ENCODE measurements at regions not wholly inside any gene's neighbourhood (a gene's known extent, or its start where the extent isn't known, plus 50 kb on each side); places are given as distances from the start of the nearest gene placed in this dataset.
"Not testable (repeated sequence)": the region's sequence is repeated elsewhere in the genome, so short reads cannot be mapped to it uniquely, and the experiment has no call there.

DNA sequence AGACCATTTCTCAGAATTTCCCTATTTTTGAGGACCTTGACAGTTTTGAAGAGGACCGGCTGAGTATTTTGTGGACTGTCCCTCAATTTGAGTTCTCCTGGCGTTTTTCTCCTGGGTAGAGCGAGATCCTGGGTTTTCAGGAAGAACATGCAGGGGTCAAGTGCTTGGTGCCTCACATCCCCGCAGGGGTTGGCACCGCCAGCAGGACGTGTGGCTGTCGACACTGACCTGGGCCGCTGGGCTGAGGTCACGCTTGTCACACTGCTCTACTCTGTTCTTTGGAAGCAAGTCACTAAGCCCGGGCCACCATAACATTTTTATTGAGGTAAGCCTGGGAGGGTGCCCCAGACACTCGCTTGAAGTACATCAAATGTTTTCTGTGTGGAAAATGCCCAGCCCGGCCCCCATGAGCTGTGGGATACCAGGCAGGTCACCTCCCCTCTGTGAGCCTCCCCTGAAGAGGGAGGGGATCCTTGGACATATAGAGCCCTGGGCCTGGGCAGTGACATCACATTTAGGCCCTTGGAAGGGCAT is 112.0 kb downstream of the NPIPB11 start:
- not testable (repeated sequence) for DNase-seq

DNA sequence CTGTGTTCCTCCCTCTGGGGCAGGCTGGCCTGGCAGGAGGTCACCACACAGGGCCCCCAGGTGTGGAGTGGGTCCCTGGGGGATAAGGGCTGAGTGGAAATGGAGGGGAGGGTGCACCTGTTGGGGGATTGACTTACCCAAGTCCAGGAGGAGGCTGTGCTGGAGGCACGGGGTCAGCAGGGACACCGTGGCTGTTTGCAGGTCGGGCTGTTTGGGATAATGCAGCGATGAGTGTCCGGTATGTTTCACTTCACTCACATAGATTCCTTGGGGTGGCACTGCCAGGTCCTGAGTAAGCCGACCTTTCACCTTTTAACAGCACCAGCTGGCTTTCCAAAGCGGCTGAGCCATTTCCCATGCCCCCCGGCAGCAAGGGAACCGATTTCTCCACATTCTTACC is 113.0 kb downstream of the NPIPB11 start:
- DNase-seq = not testable (repeated sequence)

DNA sequence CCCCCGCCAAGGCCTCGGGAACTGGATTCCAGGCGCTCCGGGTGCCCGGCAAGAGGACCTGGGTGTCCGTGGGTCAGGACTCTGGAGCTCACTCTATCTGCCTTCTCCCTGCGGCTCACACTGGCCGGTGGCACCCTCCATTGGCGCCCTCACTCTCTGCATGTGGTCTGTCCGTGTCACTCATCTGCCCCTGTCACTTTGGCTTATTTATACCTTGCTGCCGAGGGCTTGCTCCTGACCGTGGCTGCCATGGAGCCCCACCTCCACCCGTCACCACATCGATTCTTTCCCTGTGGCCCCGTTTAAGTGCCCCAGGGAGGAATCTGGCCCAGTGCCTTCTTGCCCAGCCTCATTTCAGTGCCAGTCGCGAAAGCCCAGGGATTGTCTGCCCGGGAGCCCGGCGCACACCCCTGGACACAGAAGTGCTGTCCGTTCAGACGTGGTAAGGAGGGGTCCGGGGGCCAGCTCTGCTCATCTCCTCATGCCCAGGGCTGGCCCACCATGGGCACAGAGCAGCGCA is 113.5 kb downstream of the NPIPB11 start:
- not testable (repeated sequence) for DNase-seq

DNA sequence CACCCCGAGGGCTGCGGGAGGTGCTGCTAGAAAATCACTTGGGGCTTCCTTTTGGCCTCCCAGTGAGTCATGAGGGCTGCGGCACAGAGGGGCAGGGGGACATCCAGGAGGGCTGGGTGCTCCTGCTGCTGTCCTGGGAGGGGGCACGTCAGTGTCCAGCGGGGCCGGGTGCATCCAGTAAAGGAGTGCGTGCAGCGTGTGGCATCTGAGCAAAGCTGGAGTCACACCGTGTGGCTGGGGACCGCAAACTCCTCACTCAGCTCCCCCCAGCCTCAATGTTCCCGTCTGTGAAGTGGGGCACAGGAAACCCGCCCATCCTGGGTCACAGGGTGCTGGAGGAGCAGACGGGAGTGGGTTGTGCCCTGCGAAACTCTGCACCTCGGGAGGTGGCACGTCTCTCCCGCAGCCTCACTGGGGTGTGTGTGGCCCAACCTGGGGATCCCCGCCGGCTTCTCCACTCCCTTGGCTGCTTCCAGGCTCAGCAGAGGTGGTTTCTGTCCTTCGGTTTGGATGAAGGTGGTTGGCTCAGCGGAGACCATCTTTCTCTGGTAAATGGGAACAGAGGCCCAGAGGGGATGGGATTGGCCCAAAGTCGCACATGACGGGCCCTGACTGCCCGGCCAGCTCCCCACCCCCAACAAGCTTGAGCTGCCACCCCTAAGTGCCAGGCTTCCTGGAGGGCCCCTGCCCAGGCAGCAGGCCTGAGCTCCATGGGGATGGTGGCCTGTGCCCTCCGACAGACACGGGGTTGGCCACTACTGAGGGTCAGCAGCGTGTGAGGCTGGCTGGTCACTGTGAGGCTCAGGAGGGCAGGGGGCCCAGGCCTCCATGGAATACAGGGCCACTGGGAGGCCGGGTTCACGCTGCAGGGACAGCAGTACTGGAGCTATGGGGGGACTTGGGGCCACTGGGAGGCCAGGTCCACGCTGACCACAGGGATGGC is 114.9 kb downstream of the NPIPB11 start:
- not testable (repeated sequence) for DNase-seq

DNA sequence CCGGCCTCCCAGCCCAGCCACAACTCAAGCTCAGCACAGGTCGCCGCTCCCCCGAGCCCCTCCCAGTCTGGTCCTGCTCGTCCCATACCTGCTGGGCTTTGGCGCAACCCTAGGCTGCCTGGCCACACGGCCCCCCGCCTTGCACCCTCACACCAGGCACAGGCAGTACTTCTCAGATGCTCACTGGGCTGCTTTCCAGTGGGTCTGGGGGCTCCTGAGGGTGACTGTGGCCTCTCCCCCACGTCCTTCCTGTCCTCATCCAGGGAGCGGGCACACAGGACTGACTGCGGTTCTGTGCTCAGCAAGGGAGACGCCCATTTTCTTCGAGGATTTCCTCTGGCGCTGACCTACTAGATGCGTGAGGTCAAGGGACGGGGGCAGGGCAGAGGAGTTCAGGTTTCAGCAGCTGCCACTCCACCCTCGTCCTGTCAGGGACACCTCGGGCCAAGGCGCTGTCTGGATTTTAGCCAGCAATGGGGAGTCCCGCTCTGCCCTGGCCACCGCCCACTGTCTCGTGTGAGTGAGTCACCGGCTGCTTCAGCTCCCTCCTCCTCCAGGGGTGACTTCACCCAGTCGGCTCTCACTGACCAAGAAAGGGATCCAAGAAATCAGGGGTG is 115.8 kb downstream of the NPIPB11 start:
- peak; percentile 38 to 42 for DNase-seq

DNA sequence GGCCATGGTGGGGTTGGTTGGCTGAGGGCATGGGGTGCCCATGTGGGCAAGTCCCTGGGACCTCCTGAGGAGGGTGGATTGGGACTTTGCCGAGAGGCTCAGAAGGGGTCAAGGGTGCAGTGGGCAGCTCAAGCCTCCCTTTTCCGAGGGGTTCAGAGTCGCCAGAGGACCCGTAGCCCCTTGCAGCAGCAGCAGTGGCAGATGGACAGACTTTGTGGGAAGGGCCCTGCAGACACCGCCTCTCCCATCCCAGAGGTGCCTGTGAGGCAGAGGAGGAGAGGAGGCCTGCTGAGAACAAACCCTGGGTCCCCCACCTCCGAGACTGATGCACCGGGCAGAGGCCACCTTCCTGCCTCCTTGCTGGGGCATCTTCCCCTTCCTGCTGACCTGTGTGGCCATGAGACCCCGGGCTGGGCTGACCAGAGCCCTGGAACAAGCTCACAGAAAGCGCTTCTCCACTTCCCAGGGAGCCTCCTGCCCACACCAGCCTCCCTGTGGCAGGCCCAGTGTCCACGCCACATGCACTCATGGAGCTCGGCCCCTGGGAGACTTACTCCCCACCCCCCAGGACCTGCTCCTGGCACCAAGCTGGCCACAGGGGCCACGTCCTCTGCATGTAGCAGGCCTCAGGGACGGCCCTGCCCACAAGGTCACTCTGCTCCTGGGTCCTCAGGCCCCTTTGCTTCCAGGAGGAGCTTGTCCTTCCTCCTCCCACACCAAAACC is 116.8 kb downstream of the NPIPB11 start:
- not testable (repeated sequence) for DNase-seq

DNA sequence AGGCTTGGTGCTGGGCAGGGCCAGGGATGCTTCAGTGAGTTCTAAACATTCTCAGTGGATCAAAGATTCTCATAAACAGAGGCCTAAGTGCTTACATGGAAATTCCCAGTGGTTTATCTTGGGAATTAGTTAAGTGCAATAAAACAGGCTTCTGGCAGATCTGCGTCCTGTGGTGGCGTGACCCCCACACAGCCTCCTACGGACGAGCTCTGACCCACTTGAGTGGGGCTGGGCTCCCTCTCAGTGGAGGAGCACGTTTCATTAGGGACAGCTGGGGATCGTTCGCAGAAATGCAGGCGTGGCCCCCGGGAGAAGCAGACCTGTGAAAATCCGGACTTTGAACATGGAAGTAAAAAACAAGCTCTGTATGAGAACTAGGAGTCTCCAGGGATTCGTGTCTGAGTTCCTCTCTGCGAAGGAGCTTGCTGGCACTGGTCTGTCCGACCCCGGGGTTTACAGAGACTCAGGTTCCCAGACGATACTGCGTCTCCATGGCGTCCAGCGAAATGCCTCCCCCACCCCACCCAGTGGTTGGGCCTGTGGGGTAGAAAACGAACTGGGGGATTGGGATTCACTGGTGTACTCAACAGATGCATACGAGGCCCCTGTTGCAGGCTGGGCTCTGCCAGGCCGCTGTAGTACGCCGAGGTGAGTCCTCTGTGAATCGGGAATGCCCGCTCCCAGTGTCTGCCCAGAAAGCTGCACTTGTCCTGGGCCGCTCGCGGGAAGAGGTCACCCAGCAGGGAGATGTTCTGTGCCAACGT is 117.6 kb downstream of the NPIPB11 start:
- not testable (repeated sequence) for DNase-seq

DNA sequence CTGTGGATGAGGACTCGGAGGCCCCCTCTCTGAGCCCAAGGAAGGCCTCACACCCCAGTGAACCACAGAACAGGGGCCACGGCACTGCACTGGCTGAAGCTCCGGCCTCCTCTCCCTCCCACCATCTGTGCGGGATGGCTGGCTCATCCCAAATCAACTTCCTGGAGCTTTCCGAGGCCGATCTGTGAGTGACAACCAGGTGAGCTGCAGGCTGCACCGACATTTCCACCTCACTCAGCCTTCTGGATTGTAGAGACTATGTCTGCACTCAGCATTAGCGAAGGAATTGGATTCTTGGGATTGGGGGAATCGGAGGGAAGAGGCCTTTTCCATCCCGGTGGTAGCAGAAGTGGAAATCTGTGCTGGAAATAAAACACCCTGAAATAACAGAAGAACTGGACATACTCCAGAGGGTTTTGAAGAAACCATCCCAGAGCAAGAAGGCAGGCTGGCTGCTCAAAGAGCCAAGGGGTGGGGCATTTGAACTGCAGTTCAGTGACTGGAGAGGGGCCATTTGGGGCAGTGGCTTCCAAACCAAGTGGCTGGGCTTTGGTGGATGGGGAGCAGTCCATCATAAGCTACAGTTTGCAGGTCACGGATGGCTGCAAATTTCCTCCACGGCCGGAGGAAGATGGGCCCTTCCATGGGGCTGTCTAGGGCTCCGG is 118.5 kb downstream of the NPIPB11 start:
- not testable (repeated sequence) for DNase-seq

DNA sequence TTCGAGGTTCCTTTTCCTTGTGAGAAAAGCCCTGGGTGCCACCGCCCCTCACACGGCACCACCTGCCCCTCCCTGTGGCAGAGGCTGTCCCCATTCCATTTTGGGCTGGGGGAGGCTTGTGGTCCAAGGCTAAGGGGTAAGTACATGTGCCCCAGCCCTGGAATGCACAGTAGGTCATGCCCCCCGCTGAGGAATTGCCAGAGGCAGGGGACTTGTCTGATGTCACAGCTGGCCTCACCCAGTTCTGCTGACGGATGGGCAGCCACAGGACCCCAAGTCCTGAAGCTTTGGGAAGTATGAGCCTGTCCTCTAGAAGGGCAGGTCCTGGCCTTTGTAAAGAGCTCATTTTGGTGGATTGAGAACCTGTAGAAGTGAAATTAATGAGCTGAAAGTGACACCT is 119.3 kb downstream of the NPIPB11 start:
- not testable (repeated sequence) for DNase-seq

DNA sequence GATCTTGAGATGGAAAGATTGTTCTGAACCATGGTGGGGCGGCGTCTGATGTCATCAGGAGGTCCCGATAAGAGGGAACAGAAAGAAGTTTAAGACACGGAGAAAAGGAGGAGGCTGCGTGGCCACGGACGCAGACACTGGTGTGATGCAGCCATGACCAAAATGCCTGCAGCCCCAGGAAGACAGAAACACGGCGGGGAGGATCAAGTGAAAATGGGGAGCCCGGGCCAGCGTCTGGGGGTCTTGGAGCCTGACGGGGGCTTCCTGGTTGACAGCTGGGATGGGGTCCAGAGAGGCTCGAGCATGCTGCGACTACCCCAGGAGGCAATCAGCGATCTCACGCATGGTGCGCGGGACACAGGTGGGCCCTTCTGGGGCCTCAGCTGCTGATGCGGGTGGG is 119.7 kb downstream of the NPIPB11 start:
- not testable (repeated sequence) for DNase-seq

DNA sequence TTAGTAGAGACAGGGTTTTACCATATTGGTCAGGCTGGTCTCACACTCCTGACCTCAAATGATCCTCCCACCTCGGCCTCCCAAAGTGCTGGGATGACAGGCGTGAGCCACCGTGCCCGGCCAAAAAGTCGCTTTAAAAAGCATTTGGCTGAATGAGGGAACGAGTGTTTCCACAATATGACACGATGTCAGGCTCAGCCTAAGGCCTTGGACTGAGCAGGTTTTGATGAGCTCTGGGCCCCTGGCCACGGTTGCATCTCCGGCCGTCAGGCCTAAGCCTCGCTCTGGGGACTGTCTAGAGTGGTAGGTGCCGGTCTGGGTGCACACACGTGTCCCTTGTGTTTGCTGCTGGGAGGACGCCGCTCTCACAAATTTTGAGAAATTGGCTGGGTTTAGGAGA is 120.3 kb downstream of the NPIPB11 start:
- not testable (repeated sequence) for DNase-seq

DNA sequence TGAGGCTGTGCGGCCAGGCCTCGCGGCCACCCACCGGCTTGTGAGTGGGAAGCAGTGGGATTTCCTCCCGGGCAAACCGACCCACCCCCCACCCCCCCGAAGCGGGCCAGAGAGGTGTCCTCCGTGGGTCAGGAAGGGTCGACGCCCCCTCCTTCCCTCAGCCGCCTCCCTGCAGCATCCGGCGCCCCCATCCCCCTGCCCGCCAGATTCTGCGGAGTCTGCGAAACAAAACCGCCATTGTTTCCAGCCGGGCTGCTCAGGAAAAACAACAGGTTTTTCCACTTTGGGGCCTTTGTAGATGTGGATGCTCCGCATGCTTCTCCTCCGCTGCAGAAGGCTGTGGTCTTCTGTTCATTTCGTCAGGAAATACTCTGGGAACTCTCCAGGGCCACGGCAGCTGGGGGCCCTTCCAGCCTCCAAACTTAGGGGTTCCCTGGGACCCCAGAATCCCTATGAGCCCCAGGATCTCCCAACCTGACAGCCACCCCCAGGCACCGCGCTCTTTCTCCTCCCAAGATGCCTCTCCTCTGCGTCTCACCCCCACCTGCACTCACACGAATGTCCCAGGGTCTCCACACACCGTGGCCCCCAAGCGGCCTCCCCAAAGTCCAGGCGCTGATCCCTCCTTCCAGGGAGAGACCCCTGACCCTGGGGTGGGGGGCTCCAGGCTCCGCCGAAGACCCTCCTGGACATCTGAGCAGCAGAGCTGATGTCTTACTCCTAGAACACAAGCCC is 121.2 kb downstream of the NPIPB11 start:
- DNase-seq = not testable (repeated sequence)

DNA sequence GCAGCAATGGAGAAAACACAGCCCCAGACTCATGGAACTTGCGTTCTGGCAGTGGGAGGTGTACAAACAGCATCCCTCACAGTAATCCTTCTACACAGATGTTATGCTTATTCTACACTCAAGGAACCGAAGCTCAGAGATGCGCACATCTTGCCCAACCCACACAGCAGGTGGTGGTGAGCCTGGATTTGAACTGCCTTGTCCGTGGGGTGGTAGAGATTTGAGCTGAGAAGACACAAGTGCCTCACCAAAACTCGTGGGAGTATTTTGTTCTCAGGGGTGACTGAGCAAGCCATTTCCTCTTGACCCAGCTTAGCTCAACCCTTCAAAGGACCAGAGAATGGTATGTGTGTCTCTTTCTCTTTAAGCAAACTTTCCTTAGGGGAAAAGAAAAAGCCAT is 121.8 kb downstream of the NPIPB11 start:
- not testable (repeated sequence) for DNase-seq

DNA sequence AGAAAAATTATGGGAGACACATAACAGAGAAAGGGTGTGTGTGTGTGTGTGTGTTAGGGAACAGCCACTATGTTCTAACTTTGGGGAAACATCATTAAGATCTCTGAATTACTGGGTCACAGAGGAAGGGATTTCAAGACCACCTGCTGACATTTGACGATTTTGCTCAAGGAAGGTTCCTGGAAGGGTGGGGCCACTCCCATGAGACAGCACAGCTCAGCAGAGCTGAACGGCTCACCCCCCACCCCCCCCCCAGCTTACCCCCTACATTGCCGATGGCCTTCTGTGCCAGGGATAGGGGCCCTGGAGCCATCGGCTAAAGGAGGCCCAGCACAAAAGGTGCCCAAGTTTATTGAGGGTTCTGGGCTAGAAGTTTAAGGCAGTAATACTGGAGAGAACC is 122.4 kb downstream of the NPIPB11 start:
- DNase-seq = not testable (repeated sequence)

DNA sequence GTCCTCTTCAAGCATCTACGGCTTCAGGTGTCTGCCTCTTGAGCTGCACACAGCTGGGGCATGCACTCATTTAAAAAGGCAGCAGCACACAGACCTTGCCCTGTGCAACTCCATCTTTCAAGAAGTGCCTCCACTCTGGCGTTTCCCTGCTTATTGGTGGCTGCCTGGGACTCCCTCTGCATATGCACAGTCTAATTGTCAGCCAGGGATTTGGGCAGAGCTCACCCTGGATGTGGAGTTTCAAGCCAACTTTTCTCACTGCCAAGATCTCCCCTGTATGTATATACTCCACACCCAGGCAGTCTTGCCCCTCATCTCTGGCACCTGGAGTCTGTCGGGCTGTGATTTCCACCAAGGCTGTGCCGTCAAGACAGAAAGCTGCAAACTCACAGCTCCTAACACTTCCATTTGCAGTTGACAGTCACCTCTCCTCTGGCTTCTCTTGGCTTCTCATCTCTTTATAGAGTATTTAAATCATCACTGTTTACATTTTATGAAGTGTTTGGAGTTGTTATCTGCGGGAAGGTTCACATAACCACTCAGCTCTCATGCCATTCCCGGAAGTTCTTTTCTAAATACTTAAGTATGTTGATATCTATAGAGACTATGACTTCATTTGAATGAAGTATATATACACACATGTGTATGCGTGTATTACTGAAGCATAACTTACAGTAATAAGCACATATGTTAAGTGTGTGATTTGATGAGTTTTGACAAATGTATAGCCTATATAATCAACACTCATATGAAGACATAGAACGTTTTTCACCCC is 128.2 kb downstream of the NPIPB11 start:
- DNase-seq = not testable (repeated sequence)

DNA sequence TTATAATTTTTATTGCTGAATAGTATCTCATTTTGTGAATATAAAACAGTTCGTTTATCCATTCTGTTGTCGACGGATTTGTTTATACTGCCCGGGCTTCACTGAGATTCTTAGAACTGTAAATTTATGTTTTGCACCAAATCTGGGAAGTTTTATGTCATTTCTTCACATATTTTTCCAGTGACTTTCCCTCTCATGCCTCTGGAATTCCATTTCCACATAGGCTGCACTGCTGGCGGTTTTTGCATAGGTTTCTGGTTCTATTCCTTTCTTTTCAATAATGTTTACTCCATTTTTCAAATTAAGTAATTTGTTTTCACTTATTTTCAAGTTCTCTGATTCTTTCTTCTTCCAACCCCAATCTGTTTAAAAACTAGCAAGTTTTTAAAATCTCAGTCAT is 130.1 kb downstream of the NPIPB11 start:
- DNase-seq = not testable (repeated sequence)

DNA sequence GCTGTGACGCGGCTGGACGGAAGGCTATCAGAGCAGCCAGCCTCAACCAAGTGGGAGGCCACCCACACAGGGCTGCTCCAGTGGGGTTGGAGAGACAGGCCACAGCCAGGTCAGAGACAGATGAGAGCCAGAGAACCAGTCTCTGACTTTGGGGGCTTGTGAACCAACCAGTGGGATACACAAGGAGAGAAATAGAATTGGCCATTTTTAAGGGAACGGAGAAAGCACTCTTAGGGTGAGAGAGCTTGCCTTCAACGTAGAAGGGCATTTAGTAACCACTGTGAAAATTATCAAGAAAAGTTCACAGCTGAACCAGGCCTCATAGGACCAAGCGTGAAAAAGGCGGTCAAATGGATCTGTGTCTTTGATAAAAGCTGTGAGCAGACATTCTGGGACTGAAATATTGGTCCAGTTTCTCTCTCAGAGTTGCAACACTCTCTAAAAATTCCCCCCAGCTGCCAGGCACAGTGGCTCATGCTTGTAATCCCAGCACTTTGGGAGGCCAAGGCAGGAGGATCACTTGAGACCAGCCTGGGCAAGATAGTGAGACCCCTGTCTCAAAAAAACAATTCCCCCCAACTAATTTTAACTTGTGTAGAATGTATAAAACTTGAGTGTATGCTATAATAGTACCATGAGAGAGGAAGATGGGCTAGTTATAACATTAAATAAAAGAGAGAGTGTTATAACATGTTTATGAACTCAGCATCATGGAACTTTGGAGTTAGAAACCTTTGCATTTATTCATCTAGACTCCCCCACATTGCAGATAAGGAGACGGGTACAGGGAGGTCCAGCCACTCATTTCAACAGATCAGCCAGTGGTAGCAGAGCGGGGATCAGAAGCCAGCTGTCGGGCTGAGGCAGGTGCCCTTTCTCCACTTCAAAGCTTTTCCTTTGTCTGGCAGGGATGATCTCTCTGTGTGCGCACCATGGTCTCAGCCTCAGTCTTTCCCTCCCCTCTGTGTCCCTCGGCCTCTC is 132.2 kb downstream of the NPIPB11 start:
- not testable (repeated sequence) for DNase-seq

DNA sequence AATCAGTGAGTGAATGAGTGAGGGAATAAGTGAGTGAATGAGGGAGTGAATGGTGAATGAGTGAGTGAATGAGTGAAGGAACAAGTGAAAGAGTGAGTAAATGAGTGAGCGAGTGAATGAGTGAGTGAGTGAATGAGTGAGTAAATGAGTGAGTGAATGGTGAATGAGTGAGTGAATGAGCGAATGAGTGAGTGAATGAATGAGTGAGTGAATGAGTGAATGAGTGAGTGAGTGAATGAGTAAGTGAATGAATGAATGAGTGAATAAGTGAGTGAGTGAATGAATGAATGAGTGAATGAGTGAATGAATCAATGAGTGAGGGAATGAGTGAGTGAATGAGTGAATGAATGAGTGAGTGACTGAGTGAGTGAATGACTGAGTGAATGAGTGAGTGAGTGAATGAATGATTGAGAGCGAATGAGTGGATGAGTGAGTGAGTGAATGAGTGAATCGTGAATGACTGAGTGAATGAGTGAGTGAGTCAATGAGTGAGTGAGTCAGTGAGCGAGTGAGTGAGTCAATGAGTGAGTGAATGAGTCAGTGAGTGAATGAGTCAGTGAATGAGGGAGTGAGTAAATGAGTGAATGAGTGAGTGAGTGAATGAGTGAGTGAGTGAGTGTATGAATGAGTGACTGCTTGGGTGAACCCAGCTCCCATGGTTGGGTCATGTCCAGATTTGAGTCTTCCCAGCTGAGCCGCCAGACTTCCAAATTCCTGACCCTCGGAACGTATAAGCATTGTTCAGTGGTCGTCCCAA is 133.0 kb downstream of the NPIPB11 start:
- DNase-seq = not testable (repeated sequence)

Data from activated CD4-positive, alpha-beta T cell treated with anti-CD3 and anti-CD28 coated beads, Interleukin-2, amount 50 U/mL, for 4 hours (primary cell).